Stomach (tissue), 4 donors: ENCODE measurements at regions not wholly inside any gene's neighbourhood (a gene's known extent, or its start where the extent isn't known, plus 50 kb on each side); places are given as distances from the start of the nearest gene placed in this dataset.

Experiments
- CTCF ChIP-seq, 7 experiments: fragments of 450-650 bp in 4 of 7; fragments of 200-600 bp in 3 of 7; sonication (generic) in 3 of 7; IDR thresholded peaks; one replicate each; pipeline ENCODE4 v1.5.1; 2016 to 2019; ENCODE audit warnings: antibody characterized with exemption in 7 of 7, control low read depth in 2 of 7, mild to moderate bottlenecking in 1 of 7
- POLR2A ChIP-seq, 4 donors: fragments of 450-650 bp; IDR thresholded peaks; one replicate each; pipeline ENCODE4 v1.6.1; 2016; ENCODE audit warnings: antibody characterized with exemption in 4 of 4, control low read depth in 2 of 4, mild to moderate bottlenecking in 1 of 4, moderate library complexity in 1 of 4
- POLR2AphosphoS5 ChIP-seq, 3 donors: sonication (generic); formaldehyde crosslinking; IDR thresholded peaks; one replicate each; pipeline ENCODE4 v1.6.1; 2016; ENCODE audit warnings: antibody characterized with exemption in 3 of 3

DNA sequence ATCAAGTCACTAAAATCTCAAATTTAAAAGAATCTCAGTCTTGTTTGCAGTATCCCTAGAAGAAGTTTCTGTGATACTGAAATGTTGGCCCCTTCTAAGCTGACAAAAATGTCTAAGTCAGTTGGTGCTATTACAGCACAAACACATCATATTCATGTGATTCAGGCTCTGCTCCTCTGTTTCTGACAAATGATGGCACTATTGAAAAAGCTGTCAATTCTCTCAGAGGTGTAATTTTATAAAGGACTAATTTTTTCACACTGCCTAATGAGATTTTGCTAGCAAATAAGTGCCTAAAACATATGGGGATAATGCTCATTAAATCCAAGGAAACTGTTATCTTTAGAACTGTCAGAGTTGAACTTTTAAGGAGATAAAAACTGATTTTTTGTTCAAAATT lies 445.9 kb downstream of the DSC3 start:
- TF ChIP-seq CTCF (IDR thresholded peaks at IDR 0.05) (no peak), POLR2A (IDR thresholded peaks at IDR 0.05) (no peak), POLR2AphosphoS5 (IDR thresholded peaks at IDR 0.05) (no peak)
